LoVo (cell line): ENCODE measurements at regions not wholly inside any gene's neighbourhood (a gene's known extent, or its start where the extent isn't known, plus 50 kb on each side); places are given as distances from the start of the nearest gene placed in this dataset.
"Not testable (repeated sequence)": the region's sequence is repeated elsewhere in the genome, so short reads cannot be mapped to it uniquely, and the experiment has no call there.

Experiments
- DNase-seq: peaks from one replicate; pipeline ENCODE4 v3.0.0-alpha.2; 2016; ENCODE audit warnings: low spot score

DNA sequence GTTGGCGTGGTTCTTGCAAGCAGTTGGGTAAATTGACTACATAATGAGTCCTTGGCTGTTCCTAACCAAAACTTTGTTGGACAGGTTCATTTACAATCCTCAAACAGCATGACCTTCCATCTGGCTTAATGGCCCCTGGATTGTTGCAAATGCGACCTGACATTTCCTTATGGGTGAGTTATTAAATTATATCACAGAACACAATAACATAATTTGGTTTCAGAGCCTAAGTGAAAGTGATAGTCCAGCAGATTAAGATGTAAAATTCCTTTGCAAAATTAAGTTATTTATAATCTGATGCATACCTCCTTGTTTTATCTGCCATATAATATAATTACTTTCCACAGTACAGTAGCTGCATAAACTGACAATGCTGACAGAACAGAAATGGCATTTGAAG is 224.4 kb downstream of the TUSC1 start:
- no peak for DNase-seq

- DNase-seq: no peak
These were observed 228.7 kb downstream of the TUSC1 start for GRCh38 chr9:25449503-25449902.

- not testable (repeated sequence) for DNase-seq
These were observed 232.5 kb downstream of the TUSC1 start for GRCh38 chr9:25445721-25446120.

- DNase-seq: no peak
These were observed 235.7 kb downstream of the TUSC1 start for GRCh38 chr9:25442526-25442925.

DNA sequence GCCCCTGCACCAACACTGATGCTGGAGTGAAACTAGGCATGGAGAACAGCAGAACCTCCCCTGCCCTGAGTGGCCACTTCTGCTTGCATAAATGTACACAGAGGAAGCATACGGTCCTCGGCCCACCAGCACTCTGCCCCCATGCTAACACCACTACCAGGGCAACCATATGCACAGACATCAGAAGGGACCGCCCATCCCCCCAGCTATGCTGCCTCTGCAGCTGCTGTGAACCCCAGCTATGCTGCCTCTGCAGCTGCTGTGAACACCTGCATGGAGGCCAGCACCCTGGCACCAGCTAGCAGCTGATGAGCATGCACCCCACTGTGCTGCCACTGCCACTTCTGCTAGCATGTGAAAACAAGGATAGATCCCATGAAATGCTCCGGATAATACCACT is 250.3 kb downstream of the TUSC1 start:
- no peak for DNase-seq

DNA sequence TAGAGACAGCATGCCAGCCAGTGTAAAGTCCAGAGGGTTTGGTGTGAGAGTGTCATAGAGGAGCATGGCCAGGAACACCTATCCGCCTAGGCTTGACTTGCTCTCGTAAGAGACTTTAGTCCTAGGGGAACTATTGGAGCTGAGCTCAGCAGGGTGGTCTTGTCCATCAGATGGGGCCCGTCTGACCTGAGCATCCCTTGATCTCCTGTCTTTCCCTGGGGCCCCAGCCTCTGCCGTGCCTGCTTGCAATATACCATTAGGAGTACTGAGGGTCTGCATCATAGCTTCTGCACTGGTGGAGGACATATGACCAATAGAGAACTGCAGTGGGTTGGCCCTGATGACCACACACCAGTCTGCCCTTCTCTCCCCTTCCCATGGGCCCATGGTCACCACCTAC is 251.0 kb downstream of the TUSC1 start:
- no peak for DNase-seq

- no peak for DNase-seq
These were observed 256.7 kb downstream of the TUSC1 start for GRCh38 chr9:25421560-25421959.

GRCh38 chr9:25418974-25419373 is 259.3 kb downstream of the TUSC1 start:
- no peak for DNase-seq

DNA sequence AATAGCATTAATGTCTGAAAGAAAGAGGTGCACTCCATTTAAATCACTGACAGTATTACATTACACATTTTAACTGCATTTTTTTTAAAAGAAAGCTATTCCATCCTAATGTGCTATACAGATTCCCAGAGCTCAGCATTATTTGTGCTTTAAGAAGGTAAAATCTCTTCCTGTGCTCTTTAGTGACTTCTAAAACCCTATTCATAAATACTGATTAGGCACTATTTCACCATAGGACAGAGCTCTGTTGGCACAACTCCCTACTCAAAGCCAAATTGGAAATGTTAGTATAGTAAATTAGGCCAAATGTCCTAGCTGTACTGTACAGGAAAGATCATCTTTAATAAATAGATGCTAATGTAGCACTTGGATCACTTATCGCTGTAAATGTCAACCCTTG is 262.5 kb downstream of the TUSC1 start:
- DNase-seq: no peak

DNA sequence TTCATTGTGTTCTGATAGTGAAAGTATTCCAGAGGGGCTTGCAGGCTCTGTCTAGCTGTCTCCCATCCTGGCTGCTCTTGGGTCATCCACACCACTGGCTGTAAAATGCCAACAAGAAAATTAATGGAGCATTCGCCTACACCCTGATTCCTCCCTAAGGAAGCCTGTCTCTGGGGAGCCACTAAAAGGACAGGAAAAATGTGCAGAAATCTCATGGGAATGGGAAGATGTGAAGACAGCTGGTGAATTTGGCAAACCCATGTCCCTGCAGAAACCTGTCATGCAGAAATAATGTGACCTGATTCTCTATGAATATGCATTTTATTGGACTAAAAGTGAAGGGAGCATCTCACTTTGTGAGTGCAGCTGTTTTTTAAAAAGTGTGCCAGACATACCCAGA is 265.6 kb downstream of the TUSC1 start:
- no peak for DNase-seq

DNA sequence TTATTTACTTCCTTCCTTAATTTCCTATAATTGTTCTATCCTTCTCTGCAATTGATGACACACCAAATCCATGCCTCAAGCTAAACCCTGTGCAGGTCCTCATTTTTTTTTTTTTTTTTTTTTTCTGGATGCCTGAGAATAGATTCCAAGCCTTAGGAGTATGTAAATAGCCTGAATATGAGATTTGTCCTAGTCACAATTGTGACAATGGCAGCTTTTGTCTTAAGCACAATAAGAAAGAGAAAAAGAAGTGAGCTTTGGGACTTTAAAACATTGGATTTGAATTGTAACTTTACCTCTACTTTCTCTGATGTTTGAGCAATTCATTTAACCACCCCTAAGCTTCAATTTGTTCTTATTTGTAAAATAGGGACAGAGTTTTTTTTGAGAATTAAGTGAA is 280.5 kb downstream of the TUSC1 start:
- DNase-seq: no peak

- DNase-seq: no peak
These were observed 281.4 kb downstream of the TUSC1 start for GRCh38 chr9:25396828-25397227.

GRCh38 chr9:25381141-25381540 is 297.1 kb downstream of the TUSC1 start:
- no peak for DNase-seq

DNA sequence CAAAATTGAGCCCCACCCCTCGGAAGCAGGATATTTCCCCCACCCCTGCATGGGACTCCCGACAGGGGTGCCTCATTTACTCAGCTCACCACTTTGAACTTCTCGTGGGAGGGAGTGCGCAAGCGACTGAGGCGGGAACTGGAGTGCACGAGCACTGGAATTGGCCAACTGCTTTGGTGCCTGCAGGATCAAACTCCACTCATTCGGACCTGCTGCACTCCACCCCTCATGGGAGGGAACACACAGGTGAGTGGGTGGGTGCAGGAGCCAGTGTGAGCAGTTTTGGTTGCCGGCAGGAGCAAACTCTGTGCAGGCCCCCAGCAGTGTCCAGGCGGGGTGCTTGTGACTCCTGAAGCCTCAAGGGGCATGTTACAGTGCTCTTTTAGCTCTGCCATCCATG is 301.2 kb downstream of the TUSC1 start:
- DNase-seq: no peak

DNA sequence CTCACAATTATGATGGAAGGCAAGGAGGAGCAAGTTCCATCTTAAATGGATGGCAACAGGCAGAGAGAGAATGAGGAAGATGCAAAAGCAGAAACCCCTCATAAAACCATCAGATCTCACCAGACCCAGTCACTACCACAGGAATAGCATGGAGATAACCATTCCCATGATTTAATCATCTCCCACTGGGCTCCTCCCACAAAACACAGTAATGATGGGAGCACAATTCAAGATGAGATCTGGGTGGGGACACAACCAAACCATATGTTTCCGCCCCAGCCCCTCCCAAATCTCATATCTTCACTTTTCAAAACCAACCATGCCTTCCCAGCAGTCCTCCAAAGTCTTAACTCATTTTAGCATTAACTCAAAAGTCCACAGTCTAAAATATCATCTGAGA is 304.0 kb downstream of the TUSC1 start:
- DNase-seq: no peak

- no peak for DNase-seq
These were observed 311.3 kb downstream of the TUSC1 start for GRCh38 chr9:25366906-25367305.

DNA sequence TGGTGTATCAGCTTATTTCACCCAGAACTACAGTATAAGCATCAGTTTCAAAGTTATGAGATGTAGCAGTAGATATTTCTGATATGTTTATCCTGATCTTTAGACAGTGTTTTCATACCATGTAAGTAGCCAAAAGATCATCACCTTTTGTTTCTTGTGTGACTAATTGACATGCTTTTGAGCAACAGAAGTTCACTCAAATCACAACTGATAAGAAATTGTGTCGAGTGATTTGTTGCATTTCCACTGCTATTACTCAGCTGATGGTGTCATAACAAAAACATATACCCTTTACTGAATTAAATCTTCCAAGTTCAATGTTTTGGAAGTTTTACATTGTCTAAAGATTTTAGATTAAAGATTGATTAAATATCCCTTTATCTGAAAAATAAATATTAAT is 324.5 kb downstream of the TUSC1 start:
- DNase-seq: no peak

- DNase-seq: no peak
These were observed 328.2 kb downstream of the TUSC1 start for GRCh38 chr9:25350011-25350410.

DNA sequence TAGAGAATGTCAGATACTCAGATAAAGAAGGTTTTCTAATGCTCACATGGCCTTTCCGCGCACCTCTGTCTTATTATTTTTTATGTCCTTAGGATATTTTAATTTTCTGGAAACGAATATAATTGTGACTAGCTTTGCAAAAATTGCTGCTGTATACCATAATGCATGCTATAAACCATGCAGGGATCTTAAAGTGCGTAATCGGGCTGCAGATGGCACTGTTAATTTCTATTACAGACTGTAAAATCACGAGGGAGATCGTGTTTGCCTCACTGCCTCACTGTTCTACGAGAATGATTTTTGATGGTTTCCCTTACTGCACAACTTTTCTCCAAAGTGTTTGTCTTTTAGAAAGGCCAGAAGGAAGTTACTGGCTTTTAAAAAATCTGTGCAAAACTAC is 356.1 kb downstream of the TUSC1 start:
- DNase-seq: no peak

DNA sequence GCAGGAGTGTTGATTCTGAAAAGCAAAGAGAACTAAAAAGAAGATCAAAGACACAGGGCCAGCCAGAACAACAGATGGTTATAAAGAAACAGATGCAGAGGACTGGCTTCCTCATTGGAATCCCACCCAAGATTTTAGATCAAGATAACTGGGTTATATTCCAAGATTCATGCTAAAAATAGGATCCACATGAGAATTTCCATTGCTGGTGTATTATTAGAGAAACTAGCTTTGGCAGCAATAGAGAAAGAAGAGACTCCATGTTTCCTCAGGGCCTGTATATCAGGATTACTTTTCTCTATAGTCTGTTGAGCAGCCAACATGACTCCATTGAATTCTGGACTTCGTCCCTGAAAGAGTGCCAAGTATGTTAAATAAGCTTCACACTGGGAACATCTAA is 367.3 kb downstream of the TUSC1 start:
- DNase-seq: no peak

- no peak for DNase-seq
These were observed 369.7 kb downstream of the TUSC1 start for GRCh38 chr9:25308549-25308948.

DNA sequence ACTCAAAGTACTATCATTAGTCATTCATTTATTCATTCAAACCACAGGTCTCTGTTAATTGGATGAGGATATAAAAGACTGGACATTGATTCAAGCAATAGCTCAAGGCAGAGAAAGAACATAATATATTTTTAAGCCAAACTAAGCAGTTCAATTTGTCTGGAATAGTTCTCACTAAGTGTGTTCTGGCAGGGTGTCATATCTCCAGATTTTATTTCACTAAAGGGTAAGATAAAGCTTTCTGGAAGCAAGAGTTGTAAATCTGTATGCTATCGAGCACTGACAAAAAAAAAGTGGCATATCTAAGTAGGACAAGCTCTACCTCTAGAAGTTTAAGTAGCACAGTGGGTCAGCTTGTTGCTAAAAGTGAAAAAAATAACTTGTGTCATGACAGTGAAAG is 375.6 kb downstream of the TUSC1 start:
- DNase-seq: no peak

- not testable (repeated sequence) for DNase-seq
These were observed 390.0 kb downstream of the TUSC1 start for GRCh38 chr9:25288195-25288594.

DNA sequence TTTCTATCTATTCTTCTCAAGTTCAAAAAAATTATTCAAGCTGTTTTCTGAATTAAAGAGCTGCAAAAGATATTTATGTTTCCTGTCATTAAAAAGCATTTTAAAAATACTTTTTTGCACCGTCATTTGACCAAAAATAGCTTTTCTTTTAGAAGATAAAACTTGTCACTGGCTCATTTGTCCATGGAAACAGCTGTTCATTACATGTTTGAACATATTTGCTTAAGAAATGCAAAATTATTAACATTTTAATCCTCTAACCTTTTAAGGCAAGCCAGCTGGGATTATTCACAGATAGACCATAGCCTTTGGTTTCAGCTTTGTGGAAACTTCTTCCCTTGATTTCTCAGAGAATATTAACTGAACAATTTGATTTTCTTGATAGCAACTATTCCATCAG is 393.9 kb downstream of the TUSC1 start:
- no peak for DNase-seq

DNA sequence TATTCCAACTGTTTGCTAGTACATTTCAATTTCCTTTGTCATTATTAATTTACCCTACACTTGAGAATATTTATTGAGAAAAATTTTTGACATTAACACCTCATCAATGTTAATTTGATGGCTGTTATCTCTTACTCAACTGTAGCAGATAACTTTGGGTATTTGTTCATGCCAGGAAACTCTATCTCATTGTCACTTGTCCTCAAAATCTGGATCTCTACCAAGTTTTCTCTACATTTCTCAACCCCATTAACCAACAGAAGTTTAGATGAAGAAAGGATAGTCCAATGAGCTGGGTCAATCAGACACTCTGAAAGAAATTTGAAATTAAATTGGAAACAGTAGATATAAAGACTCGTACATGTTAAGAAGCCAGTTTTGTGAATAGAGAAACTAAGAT is 395.3 kb downstream of the TUSC1 start:
- DNase-seq: no peak
